ENCODE measurements at regions not wholly inside any gene's neighbourhood (a gene's known extent, or its start where the extent isn't known, plus 50 kb on each side); places are given as distances from the start of the nearest gene placed in this dataset.
"Not testable (repeated sequence)": the region's sequence is repeated elsewhere in the genome, so short reads cannot be mapped to it uniquely, and the experiment has no call there.

DNA sequence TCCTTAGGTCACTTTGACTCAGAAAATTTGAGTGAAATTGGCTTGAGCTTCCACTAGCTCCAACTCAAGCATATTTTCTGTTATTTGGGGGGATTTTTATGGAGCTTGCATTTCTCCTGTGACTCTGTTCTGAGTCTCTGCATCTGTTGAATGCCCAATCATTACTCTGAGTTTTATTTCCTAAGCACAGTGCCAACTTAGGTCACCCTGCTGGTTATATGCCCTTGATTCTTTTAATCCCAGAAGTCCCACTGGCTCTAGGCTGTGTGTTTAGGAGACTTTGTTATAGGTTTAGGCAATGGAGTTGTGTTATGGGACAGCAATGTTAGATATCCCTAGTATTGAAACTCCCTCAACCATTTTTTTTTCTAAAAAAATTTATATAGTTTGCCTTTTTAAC lies 198.2 kb upstream of the DTNA start:
- Mint-ChIP-seq H3K36me3 (ENCODE audit: low read depth) (no peaks in the 10 kb centered on the region), H3K27ac (no peak overlapping the region), H3K27me3 (ENCODE audit: low read depth) (no peaks in the 10 kb centered on the region), H3K9me3 (peaks cover 6% of the 10 kb centered on the region), H3K4me1 (ENCODE audit: low read depth) (no peaks in the 10 kb centered on the region), H3K4me3 (no peak overlapping the region)

- Mint-ChIP-seq H3K27me3 (ENCODE audit: low read depth) (no peaks in the 10 kb centered on the region), H3K36me3 (ENCODE audit: low read depth) (no peaks in the 10 kb centered on the region), H3K4me1 (ENCODE audit: low read depth) (no peaks in the 10 kb centered on the region), H3K9me3 (peaks cover 6% of the 10 kb centered on the region), H3K4me3 (no peak overlapping the region), H3K27ac (no peak overlapping the region)
Observed at GRCh38 chr18:34514238-34514637, 195.9 kb upstream of the DTNA start.

DNA sequence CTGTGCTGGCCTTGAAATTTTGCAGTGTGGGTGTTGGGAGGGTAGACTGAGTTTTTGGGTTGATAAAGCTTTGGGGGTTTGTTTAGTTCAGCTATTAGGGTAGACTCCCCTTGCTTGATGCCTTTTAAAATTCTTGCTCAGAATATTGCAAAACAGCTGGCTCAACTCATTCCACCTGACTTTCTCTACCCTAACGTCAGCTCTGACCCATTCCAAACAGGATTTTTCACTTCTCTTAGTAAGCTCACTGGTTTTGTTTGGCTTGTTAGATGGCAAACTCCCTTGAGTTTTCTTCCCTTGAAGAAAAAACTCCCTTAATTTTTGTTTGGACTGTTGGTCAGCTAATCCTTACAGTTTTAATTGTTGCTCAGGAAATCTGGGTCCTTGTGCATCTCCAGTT lies 195.1 kb upstream of the DTNA start:
- no peaks in the 10 kb centered on the region for H3K27me3 Mint-ChIP-seq (ENCODE audit: low read depth)
- no peak overlapping the region for H3K4me3 Mint-ChIP-seq
- H3K36me3 Mint-ChIP-seq (ENCODE audit: low read depth) = no peaks in the 10 kb centered on the region
- peaks cover 6% of the 10 kb centered on the region for H3K9me3 Mint-ChIP-seq
- H3K27ac Mint-ChIP-seq = no peak overlapping the region
- no peaks in the 10 kb centered on the region for H3K4me1 Mint-ChIP-seq (ENCODE audit: low read depth)

GRCh38 chr18:34516355-34516754 lies 193.7 kb upstream of the DTNA start:
- not testable (repeated sequence) for H3K27me3 Mint-ChIP-seq (ENCODE audit: low read depth); H3K4me3 Mint-ChIP-seq; H3K27ac Mint-ChIP-seq; H3K36me3 Mint-ChIP-seq (ENCODE audit: low read depth); H3K4me1 Mint-ChIP-seq (ENCODE audit: low read depth); H3K9me3 Mint-ChIP-seq

GRCh38 chr18:34516996-34517395 lies 193.1 kb upstream of the DTNA start:
- H3K27ac Mint-ChIP-seq; H3K27me3 Mint-ChIP-seq (ENCODE audit: low read depth); H3K9me3 Mint-ChIP-seq; H3K4me3 Mint-ChIP-seq; H3K4me1 Mint-ChIP-seq (ENCODE audit: low read depth); H3K36me3 Mint-ChIP-seq (ENCODE audit: low read depth): not testable (repeated sequence)

- H3K4me1 Mint-ChIP-seq (ENCODE audit: low read depth) = no peaks in the 10 kb centered on the region
- no peaks in the 10 kb centered on the region for H3K27me3 Mint-ChIP-seq (ENCODE audit: low read depth)
- no peaks in the 10 kb centered on the region for H3K36me3 Mint-ChIP-seq (ENCODE audit: low read depth)
- peaks cover 2% of the 10 kb centered on the region for H3K9me3 Mint-ChIP-seq
- H3K4me3 Mint-ChIP-seq = no peak overlapping the region
- H3K27ac Mint-ChIP-seq = no peak overlapping the region
Observed at GRCh38 chr18:34521040-34521439, 189.1 kb upstream of the DTNA start.

GRCh38 chr18:34522603-34523002 lies 187.5 kb upstream of the DTNA start:
- no peak overlapping the region for H3K4me3 Mint-ChIP-seq
- no peaks in the 10 kb centered on the region for H3K36me3 Mint-ChIP-seq (ENCODE audit: low read depth)
- no peak overlapping the region for H3K27ac Mint-ChIP-seq
- no peaks in the 10 kb centered on the region for H3K27me3 Mint-ChIP-seq (ENCODE audit: low read depth)
- no peaks in the 10 kb centered on the region for H3K4me1 Mint-ChIP-seq (ENCODE audit: low read depth)
- H3K9me3 Mint-ChIP-seq = no peaks in the 10 kb centered on the region

DNA sequence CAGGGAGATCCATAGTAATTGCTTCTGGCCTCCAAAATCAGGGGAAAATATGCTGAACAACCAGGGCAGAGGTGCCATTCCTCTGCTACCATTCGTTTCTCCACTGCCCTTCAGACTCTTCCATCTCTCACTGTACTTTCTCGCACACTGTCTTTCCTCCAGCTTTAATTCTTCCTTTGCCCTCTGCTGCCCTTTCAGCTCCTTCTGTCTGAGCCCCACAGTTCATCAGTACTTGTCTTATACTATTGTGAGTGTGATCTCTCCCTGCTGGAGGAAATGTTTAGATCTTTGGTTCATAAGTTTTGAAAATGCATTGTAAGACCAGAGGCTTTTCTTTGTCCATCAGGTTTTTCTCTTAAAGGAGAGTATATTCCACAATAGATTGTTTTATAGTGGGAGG lies 184.9 kb upstream of the DTNA start:
- no peaks in the 10 kb centered on the region for H3K36me3 Mint-ChIP-seq (ENCODE audit: low read depth)
- H3K27me3 Mint-ChIP-seq (ENCODE audit: low read depth) = no peaks in the 10 kb centered on the region
- no peaks in the 10 kb centered on the region for H3K4me1 Mint-ChIP-seq (ENCODE audit: low read depth)
- no peak overlapping the region for H3K27ac Mint-ChIP-seq
- H3K9me3 Mint-ChIP-seq = no peaks in the 10 kb centered on the region
- H3K4me3 Mint-ChIP-seq = no peak overlapping the region

DNA sequence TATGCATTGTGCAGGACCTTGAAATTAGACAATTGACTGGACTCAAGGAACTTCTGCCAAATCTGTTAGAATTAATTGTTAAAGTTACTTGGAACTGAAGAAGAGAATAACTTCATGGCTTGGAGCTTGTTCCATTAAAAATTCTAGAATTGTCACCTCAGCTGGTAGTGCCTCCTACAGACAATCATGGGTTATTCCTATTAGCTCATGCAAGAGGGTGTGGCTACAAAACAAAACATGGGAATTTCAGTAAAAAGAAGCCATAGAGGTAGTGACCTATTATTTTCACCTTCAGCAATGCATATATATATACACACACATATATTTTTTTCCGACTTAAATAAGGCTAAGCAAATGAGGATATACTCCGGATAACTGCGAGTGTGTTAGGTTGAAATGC lies 181.9 kb upstream of the DTNA start:
- no peaks in the 10 kb centered on the region for H3K36me3 Mint-ChIP-seq (ENCODE audit: low read depth)
- H3K9me3 Mint-ChIP-seq = peaks cover 4% of the 10 kb centered on the region
- H3K4me1 Mint-ChIP-seq (ENCODE audit: low read depth) = no peaks in the 10 kb centered on the region
- no peak overlapping the region for H3K4me3 Mint-ChIP-seq
- H3K27ac Mint-ChIP-seq = no peak overlapping the region
- H3K27me3 Mint-ChIP-seq (ENCODE audit: low read depth) = no peaks in the 10 kb centered on the region

GRCh38 chr18:34529358-34530335 lies 180.5 kb upstream of the DTNA start:
- no peak overlapping the region for H3K4me3 Mint-ChIP-seq
- H3K27ac Mint-ChIP-seq = no peak overlapping the region
- H3K36me3 Mint-ChIP-seq (ENCODE audit: low read depth) = no peaks in the 10 kb centered on the region
- H3K9me3 Mint-ChIP-seq = peaks cover 7% of the 10 kb centered on the region
- no peaks in the 10 kb centered on the region for H3K4me1 Mint-ChIP-seq (ENCODE audit: low read depth)
- no peaks in the 10 kb centered on the region for H3K27me3 Mint-ChIP-seq (ENCODE audit: low read depth)

DNA sequence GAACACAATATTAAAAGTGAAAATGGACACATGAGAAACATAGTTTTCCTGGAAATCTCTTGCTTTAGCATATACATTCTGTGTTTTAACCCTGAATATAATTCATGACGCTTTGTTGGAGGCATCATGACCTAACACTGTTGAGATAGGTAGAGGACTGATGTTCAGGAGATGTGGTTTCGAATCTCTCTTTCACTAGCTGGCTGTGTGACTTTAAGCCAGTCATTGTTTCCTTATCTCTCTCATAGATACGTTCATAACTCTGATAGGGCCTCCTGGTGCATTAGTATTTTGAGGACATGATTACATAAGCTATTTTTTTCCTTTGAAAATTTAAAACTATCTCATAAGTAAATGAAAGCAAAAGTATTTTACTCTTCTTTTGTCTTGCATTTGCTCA lies 179.0 kb upstream of the DTNA start:
- Mint-ChIP-seq H3K4me1 (ENCODE audit: low read depth) (no peaks in the 10 kb centered on the region), H3K36me3 (ENCODE audit: low read depth) (no peaks in the 10 kb centered on the region), H3K4me3 (no peak overlapping the region)

DNA sequence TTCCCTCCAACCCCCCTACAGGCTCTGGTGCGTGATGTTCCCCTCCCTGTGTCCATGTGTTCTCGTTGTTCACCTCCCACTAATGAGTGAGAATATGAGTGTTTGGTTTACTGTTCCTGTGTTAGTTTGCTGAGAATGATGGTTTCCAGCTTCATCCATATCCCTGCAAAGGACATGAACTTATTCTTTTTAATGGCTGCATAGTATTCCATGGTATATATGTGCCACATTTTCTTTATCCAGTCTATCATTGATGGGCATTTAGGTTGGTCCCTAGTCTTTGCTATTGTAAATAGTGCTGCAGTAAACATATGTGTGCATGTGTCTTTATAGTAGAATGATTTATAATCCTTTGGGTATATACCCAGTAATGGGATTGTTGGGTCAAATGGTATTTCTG lies 175.5 kb upstream of the DTNA start:
- H3K27me3 Mint-ChIP-seq (ENCODE audit: low read depth); H3K4me1 Mint-ChIP-seq (ENCODE audit: low read depth); H3K36me3 Mint-ChIP-seq (ENCODE audit: low read depth); H3K27ac Mint-ChIP-seq; H3K9me3 Mint-ChIP-seq; H3K4me3 Mint-ChIP-seq: not testable (repeated sequence)

More for the DNA sequence above, 179.0 kb upstream of the DTNA start:
- H3K9me3 Mint-ChIP-seq = peaks cover 8% of the 10 kb centered on the region
- no peaks in the 10 kb centered on the region for H3K27me3 Mint-ChIP-seq (ENCODE audit: low read depth)
- no peak overlapping the region for H3K27ac Mint-ChIP-seq

GRCh38 chr18:34540897-34541296 lies 169.2 kb upstream of the DTNA start:
- H3K27ac Mint-ChIP-seq = no peak overlapping the region
- no peaks in the 10 kb centered on the region for H3K4me1 Mint-ChIP-seq (ENCODE audit: low read depth)
- no peaks in the 10 kb centered on the region for H3K27me3 Mint-ChIP-seq (ENCODE audit: low read depth)
- H3K36me3 Mint-ChIP-seq (ENCODE audit: low read depth) = no peaks in the 10 kb centered on the region
- no peaks in the 10 kb centered on the region for H3K9me3 Mint-ChIP-seq
- H3K4me3 Mint-ChIP-seq = no peak overlapping the region

- no peaks in the 10 kb centered on the region for H3K36me3 Mint-ChIP-seq (ENCODE audit: low read depth)
- no peaks in the 10 kb centered on the region for H3K27me3 Mint-ChIP-seq (ENCODE audit: low read depth)
- no peak overlapping the region for H3K27ac Mint-ChIP-seq
- no peaks in the 10 kb centered on the region for H3K9me3 Mint-ChIP-seq
- H3K4me1 Mint-ChIP-seq (ENCODE audit: low read depth) = no peaks in the 10 kb centered on the region
- H3K4me3 Mint-ChIP-seq = no peak overlapping the region
Observed at GRCh38 chr18:34542625-34543024, 167.5 kb upstream of the DTNA start.

DNA sequence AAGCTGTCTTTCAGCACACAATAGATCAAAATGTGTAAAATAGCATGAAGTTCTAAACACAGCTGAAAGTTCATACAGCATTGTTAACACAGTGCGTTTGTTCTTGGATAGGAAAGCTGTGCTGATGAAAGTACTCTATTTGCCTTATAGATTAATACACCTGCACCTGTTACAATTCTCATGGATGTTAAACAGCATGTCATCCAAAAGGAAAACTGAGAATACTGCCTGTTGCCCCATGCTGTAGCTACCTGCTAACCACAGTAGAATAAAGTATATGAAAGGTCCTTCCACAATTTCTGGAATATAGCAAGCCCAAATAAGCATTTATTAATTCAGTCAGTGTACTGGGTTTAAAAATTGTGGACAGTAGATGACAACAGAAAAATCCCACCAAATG lies 166.7 kb upstream of the DTNA start:
- Mint-ChIP-seq H3K9me3 (no peaks in the 10 kb centered on the region), H3K36me3 (ENCODE audit: low read depth) (no peaks in the 10 kb centered on the region), H3K4me3 (no peak overlapping the region), H3K27ac (no peak overlapping the region), H3K27me3 (ENCODE audit: low read depth) (no peaks in the 10 kb centered on the region), H3K4me1 (ENCODE audit: low read depth) (no peaks in the 10 kb centered on the region)

All from T-helper 1 cell treated with Interleukin-12 subunit alpha and Interleukin-12 subunit beta and Interleukin-4 antibody, amounts not matched to agents 30 μg/mL and 1 μg/mL, for 36 hours (primary cell).